NB4 (cell line): ENCODE measurements at regions not wholly inside any gene's neighbourhood (a gene's known extent, or its start where the extent isn't known, plus 50 kb on each side); places are given as distances from the start of the nearest gene placed in this dataset.

Experiments
- DNase-seq: peaks from one replicate; pipeline ENCODE4 v3.0.0; 2010; ENCODE audit warnings: low read depth
- H3K4me3 ChIP-seq: one replicate; pipeline ENCODE4 v1.5.1; 2011; ENCODE audit warnings: mild to moderate bottlenecking, low read depth, low read length, moderate library complexity
- MAX ChIP-seq: IDR thresholded peaks from 2 replicates; pipeline ENCODE4 v1.6.1; 2011; ENCODE audit warnings: low read depth, low read length
- MYC ChIP-seq: IDR thresholded peaks from 2 replicates; pipeline ENCODE4 v1.6.1; 2011; ENCODE audit warnings: low read depth, low read length
- POLR2A ChIP-seq: IDR thresholded peaks from 2 replicates; pipeline ENCODE4 v1.6.1; 2011; ENCODE audit warnings: mild to moderate bottlenecking; ENCODE audit not compliant: insufficient read length; ENCODE audit errors: extremely low read depth
- TF ChIP-seq, protein P1 (sequence below): IDR thresholded peaks from one replicate; pipeline ENCODE4 v1.5.1; 2012; ENCODE audit warnings: low read depth, low read length

- no peak overlapping the region for H3K4me3 ChIP-seq
- TF ChIP-seq POLR2A = no peak
- TF ChIP-seq, protein P1, sequence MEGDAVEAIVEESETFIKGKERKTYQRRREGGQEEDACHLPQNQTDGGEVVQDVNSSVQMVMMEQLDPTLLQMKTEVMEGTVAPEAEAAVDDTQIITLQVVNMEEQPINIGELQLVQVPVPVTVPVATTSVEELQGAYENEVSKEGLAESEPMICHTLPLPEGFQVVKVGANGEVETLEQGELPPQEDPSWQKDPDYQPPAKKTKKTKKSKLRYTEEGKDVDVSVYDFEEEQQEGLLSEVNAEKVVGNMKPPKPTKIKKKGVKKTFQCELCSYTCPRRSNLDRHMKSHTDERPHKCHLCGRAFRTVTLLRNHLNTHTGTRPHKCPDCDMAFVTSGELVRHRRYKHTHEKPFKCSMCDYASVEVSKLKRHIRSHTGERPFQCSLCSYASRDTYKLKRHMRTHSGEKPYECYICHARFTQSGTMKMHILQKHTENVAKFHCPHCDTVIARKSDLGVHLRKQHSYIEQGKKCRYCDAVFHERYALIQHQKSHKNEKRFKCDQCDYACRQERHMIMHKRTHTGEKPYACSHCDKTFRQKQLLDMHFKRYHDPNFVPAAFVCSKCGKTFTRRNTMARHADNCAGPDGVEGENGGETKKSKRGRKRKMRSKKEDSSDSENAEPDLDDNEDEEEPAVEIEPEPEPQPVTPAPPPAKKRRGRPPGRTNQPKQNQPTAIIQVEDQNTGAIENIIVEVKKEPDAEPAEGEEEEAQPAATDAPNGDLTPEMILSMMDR = no peak
- no peak for TF ChIP-seq MAX
- no peak for TF ChIP-seq MYC
- DNase-seq = no peak
Measured at GRCh38 chr6:130676773-130677144, 150.4 kb upstream of the SMLR1 start.

- DNase-seq = no peak
- TF ChIP-seq, protein P1 = no peak
- no peak for TF ChIP-seq POLR2A
- TF ChIP-seq MAX = no peak
- TF ChIP-seq MYC = no peak
- no peak overlapping the region for H3K4me3 ChIP-seq
Measured at GRCh38 chr6:130677312-130677711, 149.9 kb upstream of the SMLR1 start.

GRCh38 chr6:130677766-130678165 is 149.4 kb upstream of the SMLR1 start:
- no peak overlapping the region for H3K4me3 ChIP-seq
- no peak for DNase-seq
- TF ChIP-seq MYC = no peak
- no peak for TF ChIP-seq MAX
- TF ChIP-seq POLR2A = no peak
- TF ChIP-seq, protein P1 = no peak

GRCh38 chr6:130679684-130680083 is 147.5 kb upstream of the SMLR1 start:
- TF ChIP-seq POLR2A (no peak), MYC (no peak), MAX (no peak)
- TF ChIP-seq, protein P1 = no peak
- DNase-seq = no peak
- H3K4me3 ChIP-seq = no peak overlapping the region

- DNase-seq = no peak
- TF ChIP-seq POLR2A (no peak), MAX (no peak), MYC (no peak)
- TF ChIP-seq, protein P1 = no peak
- no peak overlapping the region for H3K4me3 ChIP-seq
Measured at GRCh38 chr6:130680116-130680515, 147.1 kb upstream of the SMLR1 start.

- no peak for DNase-seq
- no peak overlapping the region for H3K4me3 ChIP-seq
- TF ChIP-seq POLR2A (no peak), MYC (no peak), MAX (no peak)
- TF ChIP-seq, protein P1 = no peak
Measured at GRCh38 chr6:130681028-130681427, 146.2 kb upstream of the SMLR1 start.
